CD4-positive, alpha-beta T cell (primary cell): ENCODE measurements at regions not wholly inside any gene's neighbourhood (a gene's known extent, or its start where the extent isn't known, plus 50 kb on each side); places are given as distances from the start of the nearest gene placed in this dataset.

ENCODE experiments used
- ATAC-seq: fragments of 200-7000 bp; cut with Tn5 transposase; one replicate; pipeline ENCODE4 v1.10.0; 2022; ENCODE audit warnings: mild to moderate bottlenecking; ENCODE audit not compliant: poor library complexity
- CTCF ChIA-PET: fragments of 350-600 bp; sonication (Branson Sonifier 250); formaldehyde crosslinking; loops from one replicate; lab custom pipeline; 2021; ENCODE audit warnings: antibody characterized with exemption, inconsistent platforms; lab: Charles Lee
- POLR2A ChIA-PET: fragments of 350-600 bp; sonication (Branson Sonifier 250); formaldehyde crosslinking; loops from one replicate; lab custom pipeline; 2021; ENCODE audit warnings: antibody characterized with exemption, inconsistent platforms; lab: Charles Lee
- DNase-seq, 14 experiments: peaks; one replicate each; pipeline ENCODE4 v3.0.0-alpha.2; 2013 to 2020; ENCODE audit warnings: mixed read lengths in 2 of 14
- H3K27ac ChIP-seq, 2 donors: one replicate each; pipeline versions ENCODE4 v1.5.1 to v1.7.0; 2013; ENCODE audit warnings: low read length in 2 of 2, low read depth in 1 of 2, mild to moderate bottlenecking in 1 of 2
- H3K27me3 ChIP-seq, 2 experiments: 1 replicate in 1 of 2; 2 replicates in 1 of 2; pipeline versions ENCODE4 v1.6.1 to v1.7.0; 2013; ENCODE audit warnings: low read length in 2 of 2, control low read depth in 1 of 2, mild to moderate bottlenecking in 1 of 2, moderate library complexity in 1 of 2; ENCODE audit not compliant: insufficient read depth in 2 of 2, control insufficient read depth in 1 of 2
- H3K36me3 ChIP-seq: one replicate; pipeline ENCODE4 v1.6.1; 2013; ENCODE audit warnings: low read length, control low read depth; ENCODE audit not compliant: insufficient read depth
- H3K4me1 ChIP-seq: one replicate; pipeline ENCODE4 v1.6.1; 2013; ENCODE audit warnings: low read length, control low read depth; ENCODE audit not compliant: insufficient read depth
- H3K4me3 ChIP-seq: one replicate; pipeline ENCODE4 v1.5.1; 2013; ENCODE audit warnings: mild to moderate bottlenecking, low read length, moderate library complexity
- H3K9me3 ChIP-seq, 2 experiments: 1 replicate in 1 of 2; 2 replicates in 1 of 2; pipeline versions ENCODE4 v1.6.1 to v1.7.0; 2013; ENCODE audit warnings: low read length in 2 of 2, mild to moderate bottlenecking in 2 of 2, control low read depth in 1 of 2, moderate library complexity in 1 of 2; ENCODE audit not compliant: control insufficient read depth in 1 of 2, insufficient read depth in 1 of 2
- H3K27ac Mint-ChIP-seq: one replicate; pipeline ENCODE4 v1.8.0; 2020; ENCODE audit warnings: mixed read lengths
- H3K27me3 Mint-ChIP-seq: one replicate; pipeline ENCODE4 v1.8.0; 2021; ENCODE audit warnings: mixed read lengths
- H3K36me3 Mint-ChIP-seq: one replicate; pipeline ENCODE4 v1.8.0; 2021; ENCODE audit warnings: low read depth, mixed read lengths
- H3K4me1 Mint-ChIP-seq: one replicate; pipeline ENCODE4 v1.8.0; 2021; ENCODE audit warnings: low read depth, mixed read lengths
- H3K4me3 Mint-ChIP-seq: one replicate; pipeline ENCODE4 v1.8.0; 2020; ENCODE audit warnings: mild to moderate bottlenecking, mixed read lengths
- H3K9me3 Mint-ChIP-seq: one replicate; pipeline ENCODE4 v1.8.0; 2020; ENCODE audit warnings: mixed read lengths
- intact Hi-C, 2 experiments: fragments of 100-400 bp; cut with DNase I in 1 of 2; cut with micrococcal nuclease in 1 of 2; formaldehyde crosslinking; loops; one replicate each; pipeline versions ENCODE4 v1.15.1 to v1.9.0; 2023 to 2025; cut with DNase I, micrococcal nuclease
- TF ChIP-seq, protein P1 (sequence below): fragments of 200-600 bp; IDR thresholded peaks from one replicate; pipeline ENCODE4 v1.8.0; 2022; ENCODE audit warnings: antibody characterized with exemption, mild to moderate bottlenecking

DNA sequence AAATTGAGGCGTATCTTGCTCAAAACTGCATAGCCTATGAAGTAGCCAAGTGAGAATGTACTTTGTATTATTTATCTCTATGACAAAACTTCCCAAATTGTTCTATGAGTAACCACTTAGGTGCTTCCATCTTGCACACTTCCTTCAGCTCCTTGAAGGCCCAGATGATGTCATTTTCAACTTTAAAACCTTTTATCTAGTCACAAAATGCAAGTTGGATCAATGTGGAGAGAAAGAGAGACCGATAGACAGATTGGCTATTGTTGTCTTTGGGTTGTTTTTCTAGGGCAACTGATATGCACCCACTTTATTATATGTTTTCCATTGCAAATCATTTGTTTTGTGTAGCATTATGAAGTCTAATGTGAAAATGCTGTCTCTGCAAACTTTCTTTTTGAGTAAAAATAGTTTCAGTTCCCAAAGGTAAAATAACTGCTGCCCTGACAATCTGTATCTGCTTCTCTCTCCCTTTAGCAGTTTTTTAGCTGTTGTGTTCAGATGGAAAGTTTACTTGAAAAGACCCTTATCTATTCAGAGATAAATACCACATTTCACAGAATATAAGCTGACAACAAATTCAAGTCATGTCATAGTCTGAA lies 73.7 kb upstream of the CITED2 start:
- intact Hi-C loops: no loop called here
- ATAC-seq (no peak), DNase-seq (no peak)
- Mint-ChIP-seq H3K36me3 (no peaks in the 10 kb centered on the region), H3K4me1 (no peaks in the 10 kb centered on the region), H3K27me3 (no peaks in the 10 kb centered on the region), H3K9me3 (no peaks in the 10 kb centered on the region), H3K27ac (no peak overlapping the region), H3K4me3 (no peak overlapping the region)
- Histone ChIP-seq H3K4me1 (no peaks in the 10 kb centered on the region), H3K27ac (no peak overlapping the region), H3K4me3 (no peak overlapping the region), H3K36me3 (no peaks in the 10 kb centered on the region), H3K9me3 (no peaks in the 10 kb centered on the region), H3K27me3 (no peaks in the 10 kb centered on the region)
- POLR2A ChIA-PET: no interaction called here
- TF ChIP-seq, protein P1, sequence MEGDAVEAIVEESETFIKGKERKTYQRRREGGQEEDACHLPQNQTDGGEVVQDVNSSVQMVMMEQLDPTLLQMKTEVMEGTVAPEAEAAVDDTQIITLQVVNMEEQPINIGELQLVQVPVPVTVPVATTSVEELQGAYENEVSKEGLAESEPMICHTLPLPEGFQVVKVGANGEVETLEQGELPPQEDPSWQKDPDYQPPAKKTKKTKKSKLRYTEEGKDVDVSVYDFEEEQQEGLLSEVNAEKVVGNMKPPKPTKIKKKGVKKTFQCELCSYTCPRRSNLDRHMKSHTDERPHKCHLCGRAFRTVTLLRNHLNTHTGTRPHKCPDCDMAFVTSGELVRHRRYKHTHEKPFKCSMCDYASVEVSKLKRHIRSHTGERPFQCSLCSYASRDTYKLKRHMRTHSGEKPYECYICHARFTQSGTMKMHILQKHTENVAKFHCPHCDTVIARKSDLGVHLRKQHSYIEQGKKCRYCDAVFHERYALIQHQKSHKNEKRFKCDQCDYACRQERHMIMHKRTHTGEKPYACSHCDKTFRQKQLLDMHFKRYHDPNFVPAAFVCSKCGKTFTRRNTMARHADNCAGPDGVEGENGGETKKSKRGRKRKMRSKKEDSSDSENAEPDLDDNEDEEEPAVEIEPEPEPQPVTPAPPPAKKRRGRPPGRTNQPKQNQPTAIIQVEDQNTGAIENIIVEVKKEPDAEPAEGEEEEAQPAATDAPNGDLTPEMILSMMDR: no peak
- CTCF ChIA-PET: no interaction called here

DNA sequence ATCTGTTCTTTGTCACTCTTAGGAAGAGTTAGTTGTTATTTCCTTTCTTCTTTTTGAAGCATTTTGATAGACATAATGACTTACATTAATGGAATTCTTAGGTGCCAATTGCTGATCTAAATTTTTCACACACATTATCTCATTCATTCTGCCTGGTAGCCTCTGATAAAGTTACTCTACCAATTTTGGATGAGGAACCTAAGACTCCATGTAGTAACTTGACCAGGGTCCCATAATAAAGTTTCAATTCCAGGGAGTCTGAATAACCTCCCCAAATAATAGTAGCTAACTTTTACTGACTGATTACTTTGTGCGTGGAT lies 73.2 kb upstream of the CITED2 start:
- Histone ChIP-seq H3K4me1 (no peaks in the 10 kb centered on the region), H3K36me3 (no peaks in the 10 kb centered on the region), H3K27me3 (no peaks in the 10 kb centered on the region), H3K4me3 (no peak overlapping the region), H3K27ac (no peak overlapping the region), H3K9me3 (no peaks in the 10 kb centered on the region)
- Mint-ChIP-seq H3K36me3 (no peaks in the 10 kb centered on the region), H3K27me3 (no peaks in the 10 kb centered on the region), H3K27ac (no peak overlapping the region), H3K4me1 (no peaks in the 10 kb centered on the region), H3K4me3 (no peak overlapping the region), H3K9me3 (no peaks in the 10 kb centered on the region)
- ATAC-seq (no peak), DNase-seq (no peak)
- ChIA-PET CTCF (no interaction called here), POLR2A (no interaction called here)
- TF ChIP-seq, protein P1: no peak
- intact Hi-C loops: no loop called here

DNA sequence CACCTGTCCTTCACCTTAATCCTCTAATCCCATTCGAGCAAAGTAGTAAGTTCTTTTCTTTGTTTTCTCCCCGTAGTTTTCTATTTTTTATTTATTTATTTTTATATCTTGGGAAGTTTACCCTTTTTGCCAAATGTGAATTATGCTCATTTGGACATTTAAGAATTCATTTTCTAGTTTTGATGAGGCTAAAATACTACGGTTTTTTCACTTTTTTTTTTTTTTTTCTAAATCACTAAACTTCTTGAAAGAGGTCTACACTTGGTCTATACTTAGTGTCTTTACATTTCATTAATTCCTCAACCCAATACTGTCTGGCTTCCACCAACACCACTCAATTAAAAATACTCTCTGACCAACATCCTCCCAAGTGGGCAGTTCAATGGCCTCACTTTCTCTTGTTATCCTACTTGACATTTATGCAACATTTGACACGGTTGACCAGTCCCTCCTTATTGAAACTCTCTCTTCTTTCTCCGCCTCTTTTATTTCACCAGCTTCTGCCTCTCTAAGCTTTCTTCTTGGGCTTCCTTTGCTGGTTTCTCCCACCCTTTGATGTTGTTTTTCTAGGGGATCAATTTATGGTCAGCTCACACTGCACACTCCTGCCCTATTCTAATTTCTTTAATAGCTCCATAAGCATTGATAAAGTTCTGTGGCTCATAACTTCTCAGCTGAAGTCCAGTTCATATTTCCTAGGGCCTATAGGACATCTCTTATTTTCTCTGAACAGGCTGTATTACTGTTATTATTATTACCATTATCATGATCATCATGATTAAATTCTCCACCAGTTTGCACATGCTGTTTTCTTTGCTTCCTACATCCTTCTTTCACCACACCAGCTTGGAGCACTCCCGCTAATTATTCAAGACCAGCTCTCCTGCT lies 72.6 kb upstream of the CITED2 start:
- Mint-ChIP-seq H3K36me3 (no peaks in the 10 kb centered on the region), H3K4me1 (no peaks in the 10 kb centered on the region), H3K4me3 (no peak overlapping the region), H3K9me3 (no peaks in the 10 kb centered on the region), H3K27me3 (no peaks in the 10 kb centered on the region), H3K27ac (no peak overlapping the region)
- DNase-seq (no peak), ATAC-seq (no peak)
- Histone ChIP-seq H3K9me3 (no peaks in the 10 kb centered on the region), H3K27me3 (no peaks in the 10 kb centered on the region), H3K4me3 (no peak overlapping the region), H3K27ac (no peak overlapping the region), H3K36me3 (no peaks in the 10 kb centered on the region), H3K4me1 (no peaks in the 10 kb centered on the region)
- TF ChIP-seq, protein P1: no peak
- CTCF ChIA-PET: no interaction called here
- POLR2A ChIA-PET: no interaction called here
- intact Hi-C loops: no loop called here
